ENCODE measurements at regions not wholly inside any gene's neighbourhood (a gene's known extent, or its start where the extent isn't known, plus 50 kb on each side); places are given as distances from the start of the nearest gene placed in this dataset.

GRCh38 chr7:33700001-33700899 lies 205.1 kb upstream of the BMPER start:
- TF ChIP-seq, protein P1, sequence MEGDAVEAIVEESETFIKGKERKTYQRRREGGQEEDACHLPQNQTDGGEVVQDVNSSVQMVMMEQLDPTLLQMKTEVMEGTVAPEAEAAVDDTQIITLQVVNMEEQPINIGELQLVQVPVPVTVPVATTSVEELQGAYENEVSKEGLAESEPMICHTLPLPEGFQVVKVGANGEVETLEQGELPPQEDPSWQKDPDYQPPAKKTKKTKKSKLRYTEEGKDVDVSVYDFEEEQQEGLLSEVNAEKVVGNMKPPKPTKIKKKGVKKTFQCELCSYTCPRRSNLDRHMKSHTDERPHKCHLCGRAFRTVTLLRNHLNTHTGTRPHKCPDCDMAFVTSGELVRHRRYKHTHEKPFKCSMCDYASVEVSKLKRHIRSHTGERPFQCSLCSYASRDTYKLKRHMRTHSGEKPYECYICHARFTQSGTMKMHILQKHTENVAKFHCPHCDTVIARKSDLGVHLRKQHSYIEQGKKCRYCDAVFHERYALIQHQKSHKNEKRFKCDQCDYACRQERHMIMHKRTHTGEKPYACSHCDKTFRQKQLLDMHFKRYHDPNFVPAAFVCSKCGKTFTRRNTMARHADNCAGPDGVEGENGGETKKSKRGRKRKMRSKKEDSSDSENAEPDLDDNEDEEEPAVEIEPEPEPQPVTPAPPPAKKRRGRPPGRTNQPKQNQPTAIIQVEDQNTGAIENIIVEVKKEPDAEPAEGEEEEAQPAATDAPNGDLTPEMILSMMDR (IDR thresholded peaks at IDR 0.05) = no peak
- TF ChIP-seq POLR2A (IDR thresholded peaks at IDR 0.05) = no peak

Measured in heart left ventricle (tissue), 13 donors.